HUES64 (cell line): ENCODE measurements at regions not wholly inside any gene's neighbourhood (a gene's known extent, or its start where the extent isn't known, plus 50 kb on each side); places are given as distances from the start of the nearest gene placed in this dataset.
"Not testable (repeated sequence)": the region's sequence is repeated elsewhere in the genome, so short reads cannot be mapped to it uniquely, and the experiment has no call there.

Experiments
- H3K27ac ChIP-seq: 2 replicates; pipeline ENCODE4 v1.7.0; 2013; ENCODE audit warnings: low read depth, low read length, inconsistent platforms
- H3K27me3 ChIP-seq: 2 replicates; pipeline ENCODE4 v1.6.1; 2013; ENCODE audit warnings: mild to moderate bottlenecking, low read length; ENCODE audit not compliant: insufficient read depth
- H3K36me3 ChIP-seq: 2 replicates; pipeline ENCODE4 v1.6.1; 2013; ENCODE audit warnings: mild to moderate bottlenecking, low read length; ENCODE audit not compliant: insufficient read depth
- H3K4me1 ChIP-seq: 2 replicates; pipeline ENCODE4 v1.6.1; 2013; ENCODE audit warnings: mild to moderate bottlenecking, low read length, moderate library complexity; ENCODE audit not compliant: insufficient read depth
- H3K4me3 ChIP-seq: 2 replicates; pipeline ENCODE4 v1.5.1; 2013; ENCODE audit warnings: mild to moderate bottlenecking, low read length, moderate library complexity
- H3K9ac ChIP-seq: 2 replicates; pipeline ENCODE4 v1.6.1; 2013; ENCODE audit warnings: mild to moderate bottlenecking, low read depth, low read length
- H3K9me3 ChIP-seq: 2 replicates; pipeline ENCODE4 v1.6.1; 2013; ENCODE audit warnings: low read depth, low read length; ENCODE audit not compliant: insufficient read depth
- WGBS: fragments of 150-250, 120-280 bp; methylation state at CpG from one replicate; pipeline ENCODE4 v1.1.7; 2013; ENCODE audit warnings: missing lambda C conversion rate; 5-methylcytosine and 5-hydroxymethylcytosine counted together

DNA sequence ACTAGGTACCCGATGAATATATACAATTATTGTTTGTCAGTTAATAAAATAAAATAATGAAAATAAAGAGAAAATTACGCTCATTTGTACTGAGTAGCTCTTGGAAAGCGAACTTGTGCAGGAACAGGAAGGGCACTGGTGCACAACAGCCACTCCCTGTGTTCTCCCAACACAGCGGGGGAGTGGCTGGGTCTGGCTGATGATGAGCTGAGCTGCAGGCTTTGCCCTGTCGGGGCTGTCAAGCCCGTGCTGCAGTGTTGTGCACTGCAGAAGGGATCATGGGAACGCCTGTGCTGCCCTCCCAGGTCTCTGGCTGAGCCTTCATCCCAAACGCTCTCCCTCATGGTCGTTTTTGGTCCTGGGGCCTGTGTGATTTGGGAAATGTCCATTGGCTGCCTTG, 131.7 kb upstream of the MAP3K4 start:
- no peak overlapping the region for H3K27ac ChIP-seq
- 83% methylated on average over 8 of the region's 9 CpGs for WGBS
- no peaks in the 10 kb centered on the region for H3K27me3 ChIP-seq
- no peak overlapping the region for H3K4me3 ChIP-seq
- H3K4me1 ChIP-seq: no peaks in the 10 kb centered on the region
- no peak overlapping the region for H3K9ac ChIP-seq
- H3K9me3 ChIP-seq: no peaks in the 10 kb centered on the region
- H3K36me3 ChIP-seq: no peaks in the 10 kb centered on the region

- Histone ChIP-seq H3K9me3 (no peaks in the 10 kb centered on the region), H3K4me1 (no peaks in the 10 kb centered on the region), H3K27ac (no peak overlapping the region), H3K9ac (no peak overlapping the region), H3K4me3 (no peak overlapping the region), H3K36me3 (no peaks in the 10 kb centered on the region), H3K27me3 (no peaks in the 10 kb centered on the region)
- 58% methylated on average over 4 of the region's 4 CpGs for WGBS
Observed at GRCh38 chr6:160861824-160862223, 129.7 kb upstream of the MAP3K4 start.

DNA sequence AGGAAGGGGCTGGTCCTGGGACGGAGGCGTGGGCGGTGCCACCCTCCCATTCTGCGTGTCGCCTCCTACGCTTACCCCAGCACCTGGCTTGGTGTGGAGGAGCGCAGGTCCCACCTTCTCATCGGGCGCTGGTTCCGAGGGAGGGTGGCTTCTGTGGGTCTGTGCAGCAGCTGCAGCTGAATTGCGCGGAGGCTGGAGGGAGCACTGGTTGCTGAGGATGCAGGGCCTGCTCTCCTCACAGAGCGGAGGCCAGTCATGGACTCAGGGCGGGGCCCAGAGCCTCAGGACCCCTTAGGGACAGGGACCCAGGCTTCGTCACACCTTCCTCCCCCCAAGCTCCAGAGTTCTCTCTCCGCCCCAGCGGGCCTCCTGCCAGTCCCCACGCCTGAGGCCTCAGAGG, 127.8 kb upstream of the MAP3K4 start:
- Histone ChIP-seq H3K36me3 (no peaks in the 10 kb centered on the region), H3K4me3 (no peak overlapping the region), H3K4me1 (no peaks in the 10 kb centered on the region), H3K9me3 (no peaks in the 10 kb centered on the region), H3K9ac (no peak overlapping the region), H3K27me3 (no peaks in the 10 kb centered on the region), H3K27ac (no peak overlapping the region)
- WGBS: 96% methylated on average over 18 of the region's 18 CpGs

DNA sequence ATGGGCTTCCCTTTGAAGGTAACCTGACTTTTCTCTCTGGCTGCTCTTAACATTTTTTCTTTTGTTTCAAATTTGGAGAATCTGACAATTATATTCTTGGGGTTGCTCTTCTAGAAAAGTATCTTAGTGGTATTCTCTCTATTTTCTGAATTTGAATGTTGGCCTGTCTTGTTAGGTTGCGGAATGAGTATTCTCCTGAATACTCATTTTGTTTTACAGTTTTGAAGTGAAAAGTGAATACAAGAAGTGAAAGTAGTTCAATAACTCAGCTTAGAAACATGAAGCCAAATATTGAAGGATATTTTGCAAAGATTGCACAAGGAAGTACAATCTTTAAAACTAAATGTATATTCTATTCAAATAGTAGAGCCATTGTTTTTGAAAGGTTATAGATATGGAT, 120.2 kb upstream of the MAP3K4 start:
- peaks cover 11% of the 10 kb centered on the region for H3K4me1 ChIP-seq
- 100% methylated on average over 1 of the region's 1 CpG for WGBS
- H3K27ac ChIP-seq: no peak overlapping the region
- H3K9me3 ChIP-seq: no peaks in the 10 kb centered on the region
- no peaks in the 10 kb centered on the region for H3K36me3 ChIP-seq
- H3K27me3 ChIP-seq: no peaks in the 10 kb centered on the region
- no peak overlapping the region for H3K9ac ChIP-seq
- no peak overlapping the region for H3K4me3 ChIP-seq

GRCh38 chr6:160881148-160881808, 110.3 kb upstream of the MAP3K4 start:
- peaks cover 57% of the 10 kb centered on the region for H3K4me1 ChIP-seq
- H3K4me3 ChIP-seq: no peak overlapping the region
- H3K27ac ChIP-seq: no peak overlapping the region
- WGBS: 43% methylated on average over 2 of the region's 2 CpGs
- H3K9me3 ChIP-seq: no peaks in the 10 kb centered on the region
- H3K36me3 ChIP-seq: no peaks in the 10 kb centered on the region
- no peak overlapping the region for H3K9ac ChIP-seq
- H3K27me3 ChIP-seq: no peaks in the 10 kb centered on the region

DNA sequence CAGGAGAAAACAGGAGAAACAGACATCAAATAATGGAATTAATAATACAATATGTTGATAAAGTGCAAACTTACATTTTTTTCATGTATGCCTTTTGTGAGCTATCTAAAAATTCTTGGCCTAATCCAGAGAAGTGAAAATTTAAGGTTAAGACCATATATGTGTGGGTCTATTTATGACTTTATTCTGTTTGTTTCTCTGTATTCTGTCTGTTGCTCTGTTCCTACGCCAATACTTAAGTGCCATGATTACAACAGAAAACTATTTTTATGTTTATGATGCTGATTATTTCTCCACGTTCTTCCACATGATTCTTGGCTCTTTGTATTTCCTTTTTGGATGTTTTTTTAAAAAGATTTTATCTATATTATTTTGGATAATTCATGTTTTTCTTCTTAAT, 109.6 kb upstream of the MAP3K4 start:
- no CpG with 5 or more reads among the region's 2 CpGs for WGBS
- no peaks in the 10 kb centered on the region for H3K9me3 ChIP-seq
- H3K36me3 ChIP-seq: no peaks in the 10 kb centered on the region
- H3K9ac ChIP-seq: no peak overlapping the region
- no peaks in the 10 kb centered on the region for H3K27me3 ChIP-seq
- H3K27ac ChIP-seq: no peak overlapping the region
- no peak overlapping the region for H3K4me3 ChIP-seq
- H3K4me1 ChIP-seq: peaks cover 57% of the 10 kb centered on the region

DNA sequence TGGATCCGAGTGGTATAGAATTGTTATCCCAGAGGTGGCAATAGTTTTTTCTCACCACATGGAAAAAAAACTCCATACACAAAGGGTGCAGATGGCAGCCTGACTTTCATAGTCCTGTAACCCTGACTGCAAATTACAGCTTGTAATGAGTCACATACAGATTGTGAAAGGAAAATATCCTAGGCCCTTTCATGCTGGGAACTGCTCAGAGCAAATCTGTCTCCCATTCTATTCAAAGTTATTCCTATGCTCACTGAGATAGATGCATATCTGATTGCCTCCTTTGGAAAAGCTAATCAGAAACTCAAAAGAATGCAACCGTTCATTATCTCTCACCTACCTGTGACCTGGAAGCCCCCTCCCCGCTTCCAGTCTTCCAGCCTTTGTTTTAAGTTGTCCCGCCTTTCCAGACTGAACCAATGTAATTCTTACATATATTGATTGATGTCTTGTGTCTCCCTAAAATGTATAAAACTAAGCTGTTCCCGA, 108.7 kb upstream of the MAP3K4 start:
- peak overlapping the region; percentile 60; the same call in 1 of the 2 replicates for H3K27ac ChIP-seq
- peaks cover 6% of the 10 kb centered on the region; the same call in 1 of the 2 replicates for H3K9me3 ChIP-seq
- WGBS: 32% methylated on average over 5 of the region's 5 CpGs
- H3K36me3 ChIP-seq: no peaks in the 10 kb centered on the region
- 0 out of 2 replicates have a peak overlapping the region, but pooled peaks have one; percentile 48 for H3K9ac ChIP-seq
- 0 out of 2 replicates have a peak overlapping the region, but pooled peaks have one; percentile 38 for H3K4me3 ChIP-seq
- peaks cover 57% of the 10 kb centered on the region for H3K4me1 ChIP-seq
- no peaks in the 10 kb centered on the region for H3K27me3 ChIP-seq

- Histone ChIP-seq H3K4me1 (peaks cover 52% of the 10 kb centered on the region), H3K9ac (peak overlapping the region; percentile 20; the same call in 1 of the 2 replicates), H3K27me3 (no peaks in the 10 kb centered on the region), H3K27ac (peak overlapping the region; percentile 43; the same call in 1 of the 2 replicates), H3K9me3 (peaks cover 6% of the 10 kb centered on the region; the same call in 1 of the 2 replicates), H3K36me3 (no peaks in the 10 kb centered on the region), H3K4me3 (peak overlapping the region; percentile 38)
- 33% methylated on average over 2 of the region's 2 CpGs for WGBS
Observed at GRCh38 chr6:160883560-160883959, 108.0 kb upstream of the MAP3K4 start.

GRCh38 chr6:160883999-160884398, 107.6 kb upstream of the MAP3K4 start:
- peaks cover 55% of the 10 kb centered on the region for H3K4me1 ChIP-seq
- WGBS: 29% methylated on average over 4 of the region's 4 CpGs
- H3K9ac ChIP-seq: no peak overlapping the region
- H3K27ac ChIP-seq: peak overlapping the region; percentile 74
- no peaks in the 10 kb centered on the region for H3K36me3 ChIP-seq
- peak overlapping the region; percentile 38 for H3K4me3 ChIP-seq
- H3K9me3 ChIP-seq: peaks cover 6% of the 10 kb centered on the region; the same call in 1 of the 2 replicates
- no peaks in the 10 kb centered on the region for H3K27me3 ChIP-seq

GRCh38 chr6:160889148-160889547, 102.4 kb upstream of the MAP3K4 start:
- peak overlapping the region; percentile 21; the same call in 1 of the 2 replicates for H3K27ac ChIP-seq
- WGBS: 13% methylated on average over 1 of the region's 1 CpG
- not testable (repeated sequence) for H3K9me3 ChIP-seq, H3K27me3 ChIP-seq, H3K9ac ChIP-seq, H3K4me3 ChIP-seq, H3K36me3 ChIP-seq
- H3K4me1 ChIP-seq: peaks cover 33% of the 10 kb centered on the region

DNA sequence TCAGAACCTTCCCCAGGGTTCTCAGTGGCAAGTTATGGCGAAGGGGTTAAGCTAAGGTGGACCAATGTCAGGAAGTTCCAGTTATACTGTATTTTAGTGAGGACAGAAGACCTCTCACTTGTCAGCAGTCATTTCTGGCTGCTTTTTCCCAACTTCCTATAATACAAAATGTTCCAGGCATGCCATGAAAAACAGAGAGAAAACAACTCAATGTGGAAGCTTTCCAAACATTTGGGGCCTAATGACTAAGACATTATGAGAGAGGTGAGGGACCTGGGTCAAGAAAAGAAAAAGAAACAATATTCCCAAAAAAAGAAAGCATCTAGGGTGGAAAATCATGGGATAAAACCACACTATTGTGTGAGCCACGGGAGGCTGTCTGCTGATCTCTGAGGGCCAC, 99.9 kb upstream of the MAP3K4 start:
- Histone ChIP-seq H3K4me3 (no peak overlapping the region), H3K27me3 (no peaks in the 10 kb centered on the region), H3K4me1 (peaks cover 30% of the 10 kb centered on the region), H3K9ac (no peak overlapping the region), H3K27ac (no peak overlapping the region), H3K36me3 (no peaks in the 10 kb centered on the region), H3K9me3 (peaks cover 6% of the 10 kb centered on the region; the same call in 1 of the 2 replicates)
- 68% methylated on average over 2 of the region's 2 CpGs for WGBS
